ENCODE measurements at regions not wholly inside any gene's neighbourhood (a gene's known extent, or its start where the extent isn't known, plus 50 kb on each side); places are given as distances from the start of the nearest gene placed in this dataset.

GRCh38 chr9:108521063-108521590 lies 334.7 kb downstream of the ACTL7B start:
- ChIA-PET CTCF (no interaction called here), RAD21 (ENCODE audit: low non-redundant PET in 1 of 2, low total read pairs in 2 of 2, uncharacterized antibody in 2 of 2, unreplicated experiment in 2 of 2) (no interaction called here), POLR2A (no interaction called here)
- Histone ChIP-seq H2AFZ (ENCODE audit: low read depth, low read length, poor library complexity, severe bottlenecking) (no peak overlapping the region), H3K9ac (ENCODE audit: low read length) (no peak overlapping the region), H3K27ac (ENCODE audit: low read depth, low read length) (no peak overlapping the region), H3K9me2 (ENCODE audit: insufficient read depth) (peaks cover 4% of the 10 kb centered on the region; the same call in 1 of the 2 replicates), H4K20me1 (ENCODE audit: insufficient read depth) (no peaks in the 10 kb centered on the region), H3K36me3 (ENCODE audit: control insufficient read depth in 1 of 2, insufficient read depth in 2 of 2, low read length in 2 of 2) (no peaks in the 10 kb centered on the region), H3K9me3 (ENCODE audit: control insufficient read depth in 1 of 2, insufficient read depth in 1 of 2, low read depth in 1 of 2, low read length in 2 of 2) (no peaks in the 10 kb centered on the region), H3K4me1 (ENCODE audit: control insufficient read depth in 1 of 2, insufficient read depth in 2 of 2, low read length in 2 of 2) (peaks cover 2 to 8% of the 10 kb centered on the region in 2 experiments; a peak in 2 of 4 replicates), H3K4me3 (replicated peaks in 1 of 2; ENCODE audit: low read depth in 1 of 2, low read length in 2 of 2) (no peak overlapping the region), H3K4me2 (ENCODE audit: low read length) (no peak overlapping the region), H3K27me3 (ENCODE audit: insufficient read depth, low read length) (no peaks in the 10 kb centered on the region), H3K79me2 (ENCODE audit: insufficient read depth, low read length) (no peaks in the 10 kb centered on the region)
- TF ChIP-seq ZNF274 (IDR thresholded peaks at IDR 0.05; ENCODE audit: low read depth, low read length) (no peak), REST (IDR thresholded peaks at IDR 0.05; ENCODE audit: low read depth) (no peak), RAD21 (IDR thresholded peaks at IDR 0.05; ENCODE audit: low read depth) (no peak), POLR2AphosphoS5 (IDR thresholded peaks at IDR 0.05; ENCODE audit: low read depth, low read length) (no peak), ZFX (IDR thresholded peaks at IDR 0.05) (no peak), MAX (IDR thresholded peaks at IDR 0.05) (no peak), TCF7L2 (IDR thresholded peaks at IDR 0.05; ENCODE audit: borderline replicate concordance, extremely low read depth, insufficient read depth, insufficient read length) (no peak), CEBPB (IDR thresholded peaks at IDR 0.05; ENCODE audit: low read depth) (no peak)
- no peak for DNase-seq (ENCODE audit: low read depth, low spot score)
- BruUV-seq (replicated peaks) = no TSS peak
- intact Hi-C loops (cut with micrococcal nuclease) = no loop called here
- no peak for ATAC-seq

All from HCT116 (cell line).